MM.1S (cell line): ENCODE measurements at regions not wholly inside any gene's neighbourhood (a gene's known extent, or its start where the extent isn't known, plus 50 kb on each side); places are given as distances from the start of the nearest gene placed in this dataset.

ENCODE experiments used
- EZH2 ChIP-seq: fragments of 300-600 bp; sonication (generic); optimal IDR thresholded peaks from 2 replicates; pipeline ENCODE3; 2017; ENCODE audit warnings: low read depth, mild to moderate bottlenecking, antibody characterized with exemption, low read length, mixed read lengths
- EZH2phosphoT487 ChIP-seq: fragments of 300-600 bp; sonication (generic); IDR thresholded peaks from 2 replicates; pipeline ENCODE4 v1.6.1; 2018; ENCODE audit warnings: antibody characterized with exemption, low read length
- TF ChIP-seq, protein P1 (sequence below): fragments of 300-600 bp; sonication (generic); IDR thresholded peaks from 2 replicates; pipeline ENCODE4 v1.5.1; 2016; ENCODE audit warnings: antibody characterized with exemption, low read length, mixed read lengths

DNA sequence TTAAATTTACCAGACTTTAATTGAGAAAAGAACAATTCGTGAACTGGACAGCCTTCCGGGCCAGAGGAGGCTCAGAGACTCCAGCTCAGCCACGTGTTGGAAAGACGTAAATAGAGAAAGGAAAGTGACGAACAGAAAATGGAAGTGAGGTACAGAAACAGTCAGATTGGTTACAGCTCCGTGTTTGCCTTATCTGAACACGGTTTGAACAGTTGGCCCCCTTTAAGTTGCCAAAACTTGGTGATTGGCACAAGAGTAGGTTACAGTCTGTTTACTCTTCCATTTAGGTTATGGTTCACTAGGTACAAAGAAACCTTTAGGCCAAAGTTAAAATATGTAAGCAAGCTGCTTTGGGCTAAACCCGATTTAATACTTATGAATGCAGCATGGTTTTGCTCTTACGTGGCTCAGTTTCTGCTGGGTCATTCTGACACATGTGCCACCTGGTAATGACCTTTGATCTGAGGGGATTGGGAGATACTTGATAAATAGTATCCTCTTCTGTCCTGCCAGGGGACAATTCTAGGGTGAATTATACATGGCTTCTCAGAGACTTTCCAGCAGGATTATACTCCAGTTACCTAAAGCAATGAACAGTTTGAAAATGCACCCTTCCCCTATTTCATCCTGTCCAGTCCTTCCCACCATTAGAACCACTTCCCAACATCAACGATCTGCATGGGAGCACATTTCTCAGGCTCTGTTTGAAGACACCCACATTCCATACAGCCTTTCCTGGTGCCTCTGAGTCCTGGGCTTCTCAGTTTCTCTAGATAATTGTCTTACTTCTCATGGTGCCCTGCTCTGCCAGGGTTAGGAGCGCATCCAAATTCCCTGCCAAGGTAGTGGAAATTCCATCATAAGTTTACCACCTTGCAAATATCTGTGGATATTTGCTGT is 65.1 kb upstream of the TGIF1 start:
- TF ChIP-seq, protein P1, sequence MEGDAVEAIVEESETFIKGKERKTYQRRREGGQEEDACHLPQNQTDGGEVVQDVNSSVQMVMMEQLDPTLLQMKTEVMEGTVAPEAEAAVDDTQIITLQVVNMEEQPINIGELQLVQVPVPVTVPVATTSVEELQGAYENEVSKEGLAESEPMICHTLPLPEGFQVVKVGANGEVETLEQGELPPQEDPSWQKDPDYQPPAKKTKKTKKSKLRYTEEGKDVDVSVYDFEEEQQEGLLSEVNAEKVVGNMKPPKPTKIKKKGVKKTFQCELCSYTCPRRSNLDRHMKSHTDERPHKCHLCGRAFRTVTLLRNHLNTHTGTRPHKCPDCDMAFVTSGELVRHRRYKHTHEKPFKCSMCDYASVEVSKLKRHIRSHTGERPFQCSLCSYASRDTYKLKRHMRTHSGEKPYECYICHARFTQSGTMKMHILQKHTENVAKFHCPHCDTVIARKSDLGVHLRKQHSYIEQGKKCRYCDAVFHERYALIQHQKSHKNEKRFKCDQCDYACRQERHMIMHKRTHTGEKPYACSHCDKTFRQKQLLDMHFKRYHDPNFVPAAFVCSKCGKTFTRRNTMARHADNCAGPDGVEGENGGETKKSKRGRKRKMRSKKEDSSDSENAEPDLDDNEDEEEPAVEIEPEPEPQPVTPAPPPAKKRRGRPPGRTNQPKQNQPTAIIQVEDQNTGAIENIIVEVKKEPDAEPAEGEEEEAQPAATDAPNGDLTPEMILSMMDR = no peak
- TF ChIP-seq EZH2 (no peak), EZH2phosphoT487 (no peak)
